GM23338 (cell line): ENCODE measurements at regions not wholly inside any gene's neighbourhood (a gene's known extent, or its start where the extent isn't known, plus 50 kb on each side); places are given as distances from the start of the nearest gene placed in this dataset.

ENCODE experiments used
- ATAC-seq: fragments of 200-7000 bp; cut with Tn5 transposase; 3 replicates; pipeline ENCODE4 v1.9.1; 2020
- DNase-seq: peaks from one replicate; pipeline ENCODE4 v3.0.0-alpha.2; 2015; ENCODE audit warnings: low spot score
- H2AFZ ChIP-seq: fragments of 200-600 bp; sonication (generic); 2 replicates; pipeline ENCODE4 v1.8.0; 2016; ENCODE audit warnings: antibody characterized with exemption, mild to moderate bottlenecking, moderate library complexity
- H3F3A ChIP-seq: fragments of 200-600 bp; sonication (generic); replicated peaks from 2 replicates; pipeline ENCODE4 v1.8.0; 2017; ENCODE audit warnings: antibody characterized with exemption, mixed run types, low read depth
- H3K27ac ChIP-seq: fragments of 200-600 bp; sonication (generic); 2 replicates; pipeline ENCODE4 v1.6.1; 2016; ENCODE audit warnings: low read depth
- H3K27me3 ChIP-seq: fragments of 200-600 bp; sonication (generic); 2 replicates; pipeline ENCODE4 v1.8.0; 2016; ENCODE audit warnings: mild to moderate bottlenecking, mixed run types, moderate library complexity; ENCODE audit not compliant: insufficient read depth
- H3K36me3 ChIP-seq: fragments of 200-600 bp; sonication (generic); 2 replicates; pipeline ENCODE4 v1.8.0; 2016; ENCODE audit warnings: mild to moderate bottlenecking; ENCODE audit not compliant: insufficient read depth
- H3K4me1 ChIP-seq: fragments of 200-600 bp; sonication (generic); 2 replicates; pipeline ENCODE4 v1.8.0; 2016; ENCODE audit warnings: mild to moderate bottlenecking, moderate library complexity; ENCODE audit not compliant: insufficient read depth
- H3K4me2 ChIP-seq: fragments of 200-600 bp; sonication (generic); 2 replicates; pipeline ENCODE4 v1.7.1; 2017; ENCODE audit warnings: mixed run types
- H3K4me3 ChIP-seq: fragments of 200-600 bp; sonication (generic); 2 replicates; pipeline ENCODE4 v1.6.1; 2016; ENCODE audit warnings: mixed run types
- H3K79me2 ChIP-seq: fragments of 200-600 bp; sonication (generic); replicated peaks from 2 replicates; pipeline ENCODE4 v1.8.0; 2017; ENCODE audit warnings: mild to moderate bottlenecking; ENCODE audit not compliant: insufficient read depth
- H3K9me2 ChIP-seq: fragments of 200-600 bp; sonication (generic); 2 replicates; pipeline ENCODE4 v1.8.0; 2017; ENCODE audit not compliant: insufficient read depth
- H4K20me1 ChIP-seq: fragments of 200-600 bp; sonication (generic); replicated peaks from 2 replicates; pipeline ENCODE4 v1.8.0; 2017; ENCODE audit warnings: mild to moderate bottlenecking; ENCODE audit not compliant: insufficient read depth
- H3K27ac Mint-ChIP-seq: 2 replicates; pipeline ENCODE4 v1.8.0; 2020; ENCODE audit warnings: inconsistent platforms, mild to moderate bottlenecking, moderate library complexity, mixed read lengths
- H3K27me3 Mint-ChIP-seq: 3 replicates; pipeline ENCODE4 v1.8.0; 2022; ENCODE audit warnings: low read depth, mild to moderate bottlenecking, moderate library complexity, mixed read lengths, inconsistent platforms; ENCODE audit not compliant: insufficient read depth, poor library complexity
- H3K36me3 Mint-ChIP-seq: 3 replicates; pipeline ENCODE4 v1.8.0; 2021; ENCODE audit warnings: low read depth, mild to moderate bottlenecking, inconsistent platforms, moderate library complexity, mixed read lengths
- H3K4me1 Mint-ChIP-seq: 3 replicates; pipeline ENCODE4 v1.8.0; 2020; ENCODE audit warnings: mild to moderate bottlenecking, inconsistent platforms, mixed read lengths
- H3K4me3 Mint-ChIP-seq: 3 replicates; pipeline ENCODE4 v1.8.0; 2021; ENCODE audit warnings: moderate library complexity, mild to moderate bottlenecking, inconsistent platforms, mixed read lengths
- H3K9me3 Mint-ChIP-seq: 3 replicates; pipeline ENCODE4 v1.8.0; 2020; ENCODE audit warnings: moderate library complexity, mild to moderate bottlenecking, inconsistent platforms, mixed read lengths
- CREB1 ChIP-seq: fragments of 250-450 bp; sonication (Bioruptor Pico); IDR thresholded peaks from 2 replicates; pipeline ENCODE4 v1.5.0; 2020; ENCODE audit warnings: low read depth, mild to moderate bottlenecking, moderate library complexity
- CTCF ChIP-seq, 2 experiments: fragments of 200-600 bp in 1 of 2; sonication (generic) in 1 of 2; conservative IDR thresholded peaks; 2 replicates each; pipeline versions ENCODE4 v1.5.1 to v1.6.1; 2016 to 2017; ENCODE audit warnings: antibody characterized with exemption in 2 of 2, low read depth in 2 of 2, mild to moderate bottlenecking in 2 of 2, moderate library complexity in 1 of 2
- EZH2 ChIP-seq: fragments of 200-600 bp; sonication (generic); IDR thresholded peaks from one replicate; pipeline ENCODE4 v1.8.0; 2017; ENCODE audit warnings: antibody characterized with exemption, mild to moderate bottlenecking, low read depth; ENCODE audit not compliant: unreplicated experiment
- EZH2phosphoT487 ChIP-seq: fragments of 200-600 bp; sonication (generic); IDR thresholded peaks from one replicate; pipeline ENCODE4 v1.8.1; 2018; ENCODE audit warnings: antibody characterized with exemption; ENCODE audit not compliant: unreplicated experiment
- NANOG ChIP-seq: IDR thresholded peaks from 2 replicates; pipeline ENCODE4 v1.6.1; 2016; ENCODE audit warnings: antibody characterized with exemption, borderline replicate concordance
- POLR2AphosphoS5 ChIP-seq: IDR thresholded peaks from 2 replicates; pipeline ENCODE4 v1.6.1; 2016; ENCODE audit warnings: antibody characterized with exemption, low read depth
- REST ChIP-seq: IDR thresholded peaks from one replicate; pipeline ENCODE4 v1.6.1; 2018; ENCODE audit warnings: antibody characterized with exemption; ENCODE audit not compliant: unreplicated experiment
- STAT1 ChIP-seq: IDR thresholded peaks from one replicate; pipeline ENCODE4 v1.6.1; 2016; ENCODE audit warnings: antibody characterized with exemption; ENCODE audit not compliant: unreplicated experiment
- ZNF114 ChIP-seq: fragments of 250-450 bp; sonication (Bioruptor Pico); IDR thresholded peaks from 2 replicates; pipeline ENCODE4 v1.5.0; 2020; ENCODE audit warnings: mild to moderate bottlenecking, moderate library complexity
- TF ChIP-seq, protein P1 (sequence below): fragments of 250-450 bp; sonication (Bioruptor Pico); IDR thresholded peaks from 2 replicates; pipeline ENCODE4 v1.5.0; 2020; ENCODE audit warnings: mild to moderate bottlenecking, moderate library complexity

DNA sequence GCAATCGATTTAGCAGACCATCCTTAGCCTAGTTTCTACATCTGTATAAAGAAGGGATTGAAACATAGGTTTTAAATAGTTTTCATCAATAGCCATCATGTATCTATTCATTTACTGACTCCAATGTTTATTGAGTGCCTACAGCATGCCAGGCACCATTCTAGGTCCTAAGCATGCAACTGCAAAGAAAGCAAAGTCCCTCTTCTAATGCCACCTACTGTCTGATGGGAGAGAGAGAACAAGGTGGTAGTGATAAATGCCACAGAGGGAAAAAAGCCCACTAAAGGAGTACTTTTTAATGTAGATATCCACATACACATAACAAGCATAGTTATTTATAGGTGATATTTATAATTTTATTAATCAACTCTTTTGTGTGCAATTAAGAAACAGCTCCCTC lies 67.6 kb upstream of the PPARGC1A start:
- H3K27me3 Mint-ChIP-seq, result no peaks in the 10 kb centered on the region
- no peak overlapping the region for H3K27ac Mint-ChIP-seq
- Histone ChIP-seq H4K20me1 (no peaks in the 10 kb centered on the region), H3K9me2 (0 out of 2 replicates have a peak, but pooled peaks cover 10% of the 10 kb centered on the region), H3K4me3 (no peak overlapping the region), H3K4me2 (no peak overlapping the region), H3K27ac (no peak overlapping the region), H3K4me1 (no peaks in the 10 kb centered on the region), H2AFZ (no peak overlapping the region), H3F3A (no peaks in the 10 kb centered on the region), H3K36me3 (no peaks in the 10 kb centered on the region), H3K27me3 (no peaks in the 10 kb centered on the region), H3K79me2 (no peaks in the 10 kb centered on the region)
- H3K36me3 Mint-ChIP-seq, result no peaks in the 10 kb centered on the region
- H3K4me3 Mint-ChIP-seq, result no peak overlapping the region
- H3K9me3 Mint-ChIP-seq, result no peaks in the 10 kb centered on the region; the same call in 2 of the 3 replicates
- no peak for ATAC-seq
- TF ChIP-seq ZNF114 (CRISPR knock-in tag) (no peak), CTCF (conservative IDR thresholded peaks at IDR 0.05; ENCODE audit: low read depth in 2 of 2) (peak; percentile 11 to 50; a peak in 2 of 4 replicates)
- DNase-seq, result no peak
- H3K4me1 Mint-ChIP-seq, result peaks cover 4% of the 10 kb centered on the region; the same call in 1 of the 3 replicates

- Histone ChIP-seq H3K36me3 (no peaks in the 10 kb centered on the region), H3K79me2 (no peaks in the 10 kb centered on the region), H2AFZ (no peak overlapping the region), H3F3A (no peaks in the 10 kb centered on the region), H3K27me3 (no peaks in the 10 kb centered on the region), H3K4me3 (no peak overlapping the region), H3K27ac (no peak overlapping the region), H3K9me2 (0 out of 2 replicates have a peak, but pooled peaks cover 12% of the 10 kb centered on the region), H4K20me1 (no peaks in the 10 kb centered on the region), H3K4me1 (no peaks in the 10 kb centered on the region), H3K4me2 (no peak overlapping the region)
- DNase-seq (no peak), ATAC-seq (no peak)
- H3K36me3 Mint-ChIP-seq, result no peaks in the 10 kb centered on the region
- H3K27me3 Mint-ChIP-seq, result no peaks in the 10 kb centered on the region
- no peaks in the 10 kb centered on the region; the same call in 2 of the 3 replicates for H3K9me3 Mint-ChIP-seq
- no peak overlapping the region for H3K27ac Mint-ChIP-seq
- peaks cover 4% of the 10 kb centered on the region; the same call in 1 of the 3 replicates for H3K4me1 Mint-ChIP-seq
- no peak overlapping the region for H3K4me3 Mint-ChIP-seq
- TF ChIP-seq POLR2AphosphoS5 (no peak), STAT1 (no peak), EZH2 (no peak), CREB1 (CRISPR knock-in tag) (no peak), REST (no peak), EZH2phosphoT487 (no peak), NANOG (no peak)
- TF ChIP-seq, protein P1, sequence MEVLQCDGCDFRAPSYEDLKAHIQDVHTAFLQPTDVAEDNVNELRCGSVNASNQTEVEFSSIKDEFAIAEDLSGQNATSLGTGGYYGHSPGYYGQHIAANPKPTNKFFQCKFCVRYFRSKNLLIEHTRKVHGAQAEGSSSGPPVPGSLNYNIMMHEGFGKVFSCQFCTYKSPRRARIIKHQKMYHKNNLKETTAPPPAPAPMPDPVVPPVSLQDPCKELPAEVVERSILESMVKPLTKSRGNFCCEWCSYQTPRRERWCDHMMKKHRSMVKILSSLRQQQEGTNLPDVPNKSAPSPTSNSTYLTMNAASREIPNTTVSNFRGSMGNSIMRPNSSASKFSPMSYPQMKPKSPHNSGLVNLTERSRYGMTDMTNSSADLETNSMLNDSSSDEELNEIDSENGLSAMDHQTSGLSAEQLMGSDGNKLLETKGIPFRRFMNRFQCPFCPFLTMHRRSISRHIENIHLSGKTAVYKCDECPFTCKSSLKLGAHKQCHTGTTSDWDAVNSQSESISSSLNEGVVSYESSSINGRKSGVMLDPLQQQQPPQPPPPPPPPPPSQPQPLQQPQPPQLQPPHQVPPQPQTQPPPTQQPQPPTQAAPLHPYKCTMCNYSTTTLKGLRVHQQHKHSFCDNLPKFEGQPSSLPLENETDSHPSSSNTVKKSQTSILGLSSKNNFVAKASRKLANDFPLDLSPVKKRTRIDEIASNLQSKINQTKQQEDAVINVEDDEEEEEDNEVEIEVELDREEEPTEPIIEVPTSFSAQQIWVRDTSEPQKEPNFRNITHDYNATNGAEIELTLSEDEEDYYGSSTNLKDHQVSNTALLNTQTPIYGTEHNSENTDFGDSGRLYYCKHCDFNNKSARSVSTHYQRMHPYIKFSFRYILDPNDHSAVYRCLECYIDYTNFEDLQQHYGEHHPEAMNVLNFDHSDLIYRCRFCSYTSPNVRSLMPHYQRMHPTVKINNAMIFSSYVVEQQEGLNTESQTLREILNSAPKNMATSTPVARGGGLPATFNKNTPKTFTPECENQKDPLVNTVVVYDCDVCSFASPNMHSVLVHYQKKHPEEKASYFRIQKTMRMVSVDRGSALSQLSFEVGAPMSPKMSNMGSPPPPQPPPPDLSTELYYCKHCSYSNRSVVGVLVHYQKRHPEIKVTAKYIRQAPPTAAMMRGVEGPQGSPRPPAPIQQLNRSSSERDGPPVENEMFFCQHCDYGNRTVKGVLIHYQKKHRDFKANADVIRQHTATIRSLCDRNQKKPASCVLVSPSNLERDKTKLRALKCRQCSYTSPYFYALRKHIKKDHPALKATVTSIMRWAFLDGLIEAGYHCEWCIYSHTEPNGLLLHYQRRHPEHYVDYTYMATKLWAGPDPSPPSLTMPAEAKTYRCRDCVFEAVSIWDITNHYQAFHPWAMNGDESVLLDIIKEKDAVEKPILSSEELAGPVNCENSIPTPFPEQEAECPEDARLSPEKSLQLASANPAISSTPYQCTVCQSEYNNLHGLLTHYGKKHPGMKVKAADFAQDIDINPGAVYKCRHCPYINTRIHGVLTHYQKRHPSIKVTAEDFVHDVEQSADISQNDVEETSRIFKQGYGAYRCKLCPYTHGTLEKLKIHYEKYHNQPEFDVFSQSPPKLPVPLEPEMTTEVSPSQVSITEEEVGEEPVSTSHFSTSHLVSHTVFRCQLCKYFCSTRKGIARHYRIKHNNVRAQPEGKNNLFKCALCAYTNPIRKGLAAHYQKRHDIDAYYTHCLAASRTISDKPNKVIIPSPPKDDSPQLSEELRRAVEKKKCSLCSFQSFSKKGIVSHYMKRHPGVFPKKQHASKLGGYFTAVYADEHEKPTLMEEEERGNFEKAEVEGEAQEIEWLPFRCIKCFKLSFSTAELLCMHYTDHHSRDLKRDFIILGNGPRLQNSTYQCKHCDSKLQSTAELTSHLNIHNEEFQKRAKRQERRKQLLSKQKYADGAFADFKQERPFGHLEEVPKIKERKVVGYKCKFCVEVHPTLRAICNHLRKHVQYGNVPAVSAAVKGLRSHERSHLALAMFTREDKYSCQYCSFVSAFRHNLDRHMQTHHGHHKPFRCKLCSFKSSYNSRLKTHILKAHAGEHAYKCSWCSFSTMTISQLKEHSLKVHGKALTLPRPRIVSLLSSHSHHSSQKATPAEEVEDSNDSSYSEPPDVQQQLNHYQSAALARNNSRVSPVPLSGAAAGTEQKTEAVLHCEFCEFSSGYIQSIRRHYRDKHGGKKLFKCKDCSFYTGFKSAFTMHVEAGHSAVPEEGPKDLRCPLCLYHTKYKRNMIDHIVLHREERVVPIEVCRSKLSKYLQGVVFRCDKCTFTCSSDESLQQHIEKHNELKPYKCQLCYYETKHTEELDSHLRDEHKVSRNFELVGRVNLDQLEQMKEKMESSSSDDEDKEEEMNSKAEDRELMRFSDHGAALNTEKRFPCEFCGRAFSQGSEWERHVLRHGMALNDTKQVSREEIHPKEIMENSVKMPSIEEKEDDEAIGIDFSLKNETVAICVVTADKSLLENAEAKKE, result no peak
Measured at GRCh38 chr4:23956601-23957364, 66.9 kb upstream of the PPARGC1A start.
